HG03571 (cell line): ENCODE measurements at regions not wholly inside any gene's neighbourhood (a gene's known extent, or its start where the extent isn't known, plus 50 kb on each side); places are given as distances from the start of the nearest gene placed in this dataset.

Experiments
- ATAC-seq: cut with Tn5 transposase; IDR thresholded peaks from one replicate; pipeline ENCODE4 v1.9.1; 2021; ENCODE audit not compliant: unreplicated experiment

- no peak for ATAC-seq
Measured at GRCh38 chr18:54100920-54101470, 123.5 kb downstream of the MBD2 start.

GRCh38 chr18:54100466-54100865 lies 124.0 kb downstream of the MBD2 start:
- ATAC-seq = no peak

GRCh38 chr18:54094474-54094873 lies 130.0 kb downstream of the MBD2 start:
- ATAC-seq = no peak

GRCh38 chr18:54090856-54091255 lies 133.6 kb downstream of the MBD2 start:
- ATAC-seq = no peak

GRCh38 chr18:54089749-54090459 lies 134.6 kb downstream of the MBD2 start:
- ATAC-seq = no peak

- ATAC-seq = no peak
Measured at GRCh38 chr18:54086863-54087262, 137.6 kb downstream of the MBD2 start.

GRCh38 chr18:54086046-54086802 lies 138.2 kb downstream of the MBD2 start:
- peak; percentile 83 for ATAC-seq

- ATAC-seq = no peak
Measured at GRCh38 chr18:54080858-54081257, 143.6 kb downstream of the MBD2 start.

GRCh38 chr18:54076166-54076565 lies 148.3 kb downstream of the MBD2 start:
- no peak for ATAC-seq

GRCh38 chr18:54075689-54076088 lies 148.8 kb downstream of the MBD2 start:
- no peak for ATAC-seq

GRCh38 chr18:54069729-54070128 lies 154.7 kb downstream of the MBD2 start:
- ATAC-seq = no peak

GRCh38 chr18:54060343-54061005 lies 164.0 kb downstream of the MBD2 start:
- no peak for ATAC-seq

GRCh38 chr18:54052732-54053429 lies 171.6 kb downstream of the MBD2 start:
- no peak for ATAC-seq

GRCh38 chr18:54052259-54052658 lies 172.2 kb downstream of the MBD2 start:
- ATAC-seq = no peak

- no peak for ATAC-seq
Measured at GRCh38 chr18:54043484-54044251, 180.8 kb downstream of the MBD2 start.

GRCh38 chr18:54035927-54036326 lies 188.5 kb downstream of the MBD2 start:
- no peak for ATAC-seq

- no peak for ATAC-seq
Measured at GRCh38 chr18:54033052-54033451, 191.4 kb downstream of the MBD2 start.

- no peak for ATAC-seq
Measured at GRCh38 chr18:54032412-54032811, 192.1 kb downstream of the MBD2 start.

GRCh38 chr18:54031243-54031642 lies 193.2 kb downstream of the MBD2 start:
- no peak for ATAC-seq

- ATAC-seq = no peak
Measured at GRCh38 chr18:54030434-54030833, 194.0 kb downstream of the MBD2 start.
